GM12875 (cell line): ENCODE measurements at regions not wholly inside any gene's neighbourhood (a gene's known extent, or its start where the extent isn't known, plus 50 kb on each side); places are given as distances from the start of the nearest gene placed in this dataset.

ENCODE experiments used
- H3K4me3 ChIP-seq: one replicate; pipeline ENCODE4 v1.5.1; 2011; ENCODE audit warnings: low read depth, low read length, control low read depth
- TF ChIP-seq, protein P1 (sequence below): IDR thresholded peaks from 2 replicates; pipeline ENCODE4 v1.5.1; 2011; ENCODE audit warnings: low read depth, mild to moderate bottlenecking, control low read depth, inconsistent platforms, low read length, moderate library complexity, borderline replicate concordance; ENCODE audit not compliant: insufficient read depth

- no peak overlapping the region for H3K4me3 ChIP-seq
- TF ChIP-seq, protein P1, sequence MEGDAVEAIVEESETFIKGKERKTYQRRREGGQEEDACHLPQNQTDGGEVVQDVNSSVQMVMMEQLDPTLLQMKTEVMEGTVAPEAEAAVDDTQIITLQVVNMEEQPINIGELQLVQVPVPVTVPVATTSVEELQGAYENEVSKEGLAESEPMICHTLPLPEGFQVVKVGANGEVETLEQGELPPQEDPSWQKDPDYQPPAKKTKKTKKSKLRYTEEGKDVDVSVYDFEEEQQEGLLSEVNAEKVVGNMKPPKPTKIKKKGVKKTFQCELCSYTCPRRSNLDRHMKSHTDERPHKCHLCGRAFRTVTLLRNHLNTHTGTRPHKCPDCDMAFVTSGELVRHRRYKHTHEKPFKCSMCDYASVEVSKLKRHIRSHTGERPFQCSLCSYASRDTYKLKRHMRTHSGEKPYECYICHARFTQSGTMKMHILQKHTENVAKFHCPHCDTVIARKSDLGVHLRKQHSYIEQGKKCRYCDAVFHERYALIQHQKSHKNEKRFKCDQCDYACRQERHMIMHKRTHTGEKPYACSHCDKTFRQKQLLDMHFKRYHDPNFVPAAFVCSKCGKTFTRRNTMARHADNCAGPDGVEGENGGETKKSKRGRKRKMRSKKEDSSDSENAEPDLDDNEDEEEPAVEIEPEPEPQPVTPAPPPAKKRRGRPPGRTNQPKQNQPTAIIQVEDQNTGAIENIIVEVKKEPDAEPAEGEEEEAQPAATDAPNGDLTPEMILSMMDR = no peak
Observed at GRCh38 chr2:5491523-5491922, 200.7 kb upstream of the SOX11 start.

- TF ChIP-seq, protein P1 = no peak
- H3K4me3 ChIP-seq = no peak overlapping the region
Observed at GRCh38 chr2:5493256-5493655, 198.9 kb upstream of the SOX11 start.

DNA sequence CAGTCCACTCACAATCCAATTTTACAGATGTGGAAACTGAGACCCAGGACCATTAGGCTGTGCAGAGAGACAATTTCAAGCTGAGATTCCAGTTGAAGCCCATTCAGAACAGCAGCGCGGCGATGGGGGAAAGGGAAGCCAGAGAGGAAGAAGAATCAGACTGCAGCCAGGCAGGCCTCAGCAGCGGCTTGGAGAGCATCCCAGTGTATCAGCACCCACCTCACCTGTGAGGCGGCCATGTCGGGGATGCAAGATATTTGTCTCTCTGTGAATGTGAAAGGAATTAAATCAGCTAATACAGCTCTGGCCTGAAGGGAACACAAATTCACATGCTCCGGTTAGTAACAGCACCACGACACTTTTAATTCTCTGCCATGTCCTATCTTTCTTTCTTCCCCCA is 198.0 kb upstream of the SOX11 start:
- H3K4me3 ChIP-seq = no peak overlapping the region
- TF ChIP-seq, protein P1 = no peak

DNA sequence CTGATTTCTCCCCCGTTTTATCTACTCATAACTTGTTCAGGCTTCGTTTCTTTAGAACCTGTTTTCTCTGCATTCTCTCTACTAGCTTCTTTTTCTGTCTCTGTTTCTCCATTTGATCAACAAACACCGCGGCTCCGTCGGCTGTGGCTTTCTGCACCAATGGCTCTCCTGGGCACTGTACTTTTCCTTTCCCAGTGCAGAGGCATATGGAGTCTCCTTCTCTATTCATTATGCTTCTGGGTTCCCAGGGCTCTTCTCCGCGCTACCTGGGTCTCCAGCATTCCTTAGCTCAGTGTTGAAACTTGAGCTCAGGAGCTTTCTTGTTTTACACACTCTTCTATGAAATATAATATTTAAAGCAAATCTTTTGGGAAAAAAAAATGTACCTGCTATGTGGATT is 196.6 kb upstream of the SOX11 start:
- no peak overlapping the region for H3K4me3 ChIP-seq
- TF ChIP-seq, protein P1 = no peak

DNA sequence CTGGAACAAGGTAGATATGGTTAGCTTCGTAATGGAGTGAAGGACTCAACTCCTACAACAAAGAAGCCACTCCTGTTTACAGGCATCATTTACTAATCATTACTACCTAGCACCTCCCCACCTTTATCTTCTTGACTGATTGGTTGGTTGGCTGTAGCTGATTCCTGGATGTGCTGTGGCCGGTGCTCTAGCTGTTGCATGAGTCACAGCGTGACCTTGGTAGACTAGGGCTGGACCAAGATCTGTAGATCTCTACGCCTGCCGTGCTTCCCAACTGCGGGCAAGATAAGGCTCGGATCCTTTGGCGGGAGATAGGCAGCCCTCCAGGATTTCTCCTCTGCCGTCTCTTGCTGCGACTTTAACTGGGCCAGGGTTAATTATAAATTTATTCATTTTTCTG is 194.3 kb upstream of the SOX11 start:
- TF ChIP-seq, protein P1 = no peak

DNA sequence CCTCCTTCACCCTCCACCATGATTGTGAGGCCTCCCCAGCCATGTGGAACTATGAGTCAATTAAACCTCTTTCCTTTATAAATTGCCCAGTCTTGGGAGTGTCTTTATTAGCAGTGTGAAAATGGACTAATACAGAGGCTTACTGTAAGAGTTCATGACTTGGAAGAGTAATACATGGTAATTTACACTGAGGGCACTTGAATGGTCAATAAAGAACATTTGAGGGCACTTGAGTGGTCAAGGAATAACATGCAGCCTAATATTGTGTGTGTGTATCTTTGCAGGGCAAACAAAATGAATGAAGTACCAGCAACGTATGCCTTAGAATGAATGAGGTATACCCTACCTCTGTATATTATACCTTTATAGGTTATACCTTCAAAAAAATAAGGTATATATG is 190.4 kb upstream of the SOX11 start:
- TF ChIP-seq, protein P1 = no peak
- H3K4me3 ChIP-seq = no peak overlapping the region

More for the DNA sequence above, 194.3 kb upstream of the SOX11 start:
- no peak overlapping the region for H3K4me3 ChIP-seq

DNA sequence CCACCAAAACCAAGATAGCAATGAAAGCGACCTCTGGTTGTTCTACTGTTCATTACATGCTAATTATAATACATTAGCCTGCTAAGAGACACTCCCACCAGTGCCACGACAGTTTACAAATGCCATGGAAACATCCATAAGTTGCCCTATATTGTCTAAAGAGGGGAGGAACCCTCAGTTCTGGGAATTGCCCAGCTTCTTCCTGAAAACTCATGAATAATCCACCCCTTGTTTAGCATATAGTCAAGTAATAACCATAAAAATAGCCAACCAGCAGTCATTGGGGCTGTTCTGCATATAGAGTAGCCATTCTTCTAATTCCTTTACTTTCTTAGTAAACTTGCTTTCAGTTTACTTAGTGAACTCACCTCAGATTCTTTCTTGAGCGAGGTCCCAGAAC is 189.8 kb upstream of the SOX11 start:
- H3K4me3 ChIP-seq = no peak overlapping the region
- TF ChIP-seq, protein P1 = no peak
